Stimulated activated CD4-positive, alpha-beta T cell treated with anti-CD3 and anti-CD28 coated beads, TNF-alpha, amount 100 ng/mL, for 4 hours (primary cell): ENCODE measurements at regions not wholly inside any gene's neighbourhood (a gene's known extent, or its start where the extent isn't known, plus 50 kb on each side); places are given as distances from the start of the nearest gene placed in this dataset.

Experiments
- DNase-seq, 3 experiments: peaks; one replicate each; pipeline ENCODE4 v3.0.0-alpha.2; 2020; ENCODE audit warnings: low read depth in 3 of 3

DNA sequence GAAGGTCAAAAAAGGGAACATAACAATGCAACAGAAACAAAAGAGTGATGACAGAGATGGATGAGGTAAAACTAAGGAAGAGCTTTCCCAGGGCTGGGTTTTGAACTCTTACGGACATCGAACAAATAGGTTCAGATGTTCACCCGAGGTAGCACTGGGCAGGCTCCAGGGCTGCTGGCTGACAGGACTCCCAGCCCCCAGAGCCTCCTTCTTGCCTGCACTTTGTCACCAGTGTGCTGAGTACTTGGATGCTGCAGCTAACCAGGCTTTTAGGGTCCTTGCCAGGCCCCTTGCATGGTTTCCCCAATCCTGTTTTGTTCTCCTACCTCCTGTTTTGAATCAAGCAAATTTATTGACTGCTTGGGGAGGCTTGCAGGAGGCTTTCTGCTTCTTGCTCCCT lies 322.9 kb downstream of the DYSF start:
- no peak for DNase-seq

DNA sequence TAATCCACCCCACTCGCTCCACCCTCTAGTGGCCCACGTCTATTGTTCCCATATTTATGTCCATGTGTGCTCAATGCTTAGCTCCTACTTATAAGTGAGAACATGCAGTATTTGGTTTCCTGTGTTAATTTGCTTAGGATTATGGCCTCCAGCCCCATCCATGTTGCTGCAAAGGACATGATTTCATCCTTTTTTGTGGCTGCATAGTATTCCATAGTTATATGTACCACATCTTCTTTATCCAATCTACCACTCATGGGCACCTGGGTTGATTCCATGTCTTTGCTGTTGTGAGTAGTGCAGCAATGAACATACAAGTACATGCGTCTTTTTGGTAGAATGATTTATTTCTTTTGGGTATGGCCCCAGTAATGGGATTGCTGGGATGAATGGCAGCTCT lies 319.9 kb downstream of the DYSF start:
- no peak for DNase-seq

DNA sequence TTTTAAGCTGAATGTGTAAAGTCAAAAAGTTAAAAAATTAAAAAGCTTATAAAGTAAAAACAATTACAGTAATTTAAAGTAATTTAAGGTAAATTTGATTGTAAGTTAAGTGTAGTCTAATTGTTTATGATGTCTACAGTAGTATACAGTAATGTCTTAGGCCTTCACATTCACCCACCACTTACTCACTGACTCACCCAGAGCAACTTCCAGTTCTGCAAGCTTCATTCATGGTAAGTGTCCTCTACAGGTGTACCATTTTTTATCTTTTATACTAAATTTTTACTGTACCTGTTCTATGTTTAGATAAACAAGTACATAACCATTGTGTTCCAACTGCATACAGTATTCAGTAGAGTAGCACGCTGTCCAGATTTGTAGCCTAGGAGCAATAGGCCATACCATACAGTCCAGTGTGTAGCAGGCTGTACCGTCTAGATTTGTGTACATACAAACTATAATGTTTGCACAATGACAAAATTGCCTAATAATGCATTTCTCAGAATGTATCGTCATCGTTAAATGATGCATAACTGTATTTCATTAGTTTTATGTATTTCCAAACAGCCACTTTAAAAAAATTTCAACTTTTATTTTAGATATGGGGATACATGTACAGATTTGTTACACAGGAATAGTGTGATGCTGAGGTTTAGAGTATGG lies 319.3 kb downstream of the DYSF start:
- no peak for DNase-seq

DNA sequence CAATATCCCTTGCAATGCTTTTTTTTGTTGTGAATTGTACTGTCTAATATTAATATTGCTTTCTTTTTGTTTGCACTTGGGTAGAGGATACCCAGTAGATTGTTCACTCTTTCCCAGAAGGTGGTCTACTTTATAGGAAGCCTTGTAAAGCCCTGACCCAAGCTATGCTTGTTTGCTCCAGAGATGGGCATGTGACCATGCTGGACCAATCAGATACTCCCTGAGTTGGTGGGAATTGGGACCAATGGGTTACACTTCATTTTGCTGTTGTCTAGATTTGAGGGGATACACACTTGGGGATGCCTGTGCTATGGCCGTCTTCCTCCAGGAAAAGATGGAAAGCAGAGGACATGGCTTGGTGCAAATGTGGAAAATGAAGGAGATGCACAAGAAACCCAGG lies 314.3 kb downstream of the DYSF start:
- no peak for DNase-seq

DNA sequence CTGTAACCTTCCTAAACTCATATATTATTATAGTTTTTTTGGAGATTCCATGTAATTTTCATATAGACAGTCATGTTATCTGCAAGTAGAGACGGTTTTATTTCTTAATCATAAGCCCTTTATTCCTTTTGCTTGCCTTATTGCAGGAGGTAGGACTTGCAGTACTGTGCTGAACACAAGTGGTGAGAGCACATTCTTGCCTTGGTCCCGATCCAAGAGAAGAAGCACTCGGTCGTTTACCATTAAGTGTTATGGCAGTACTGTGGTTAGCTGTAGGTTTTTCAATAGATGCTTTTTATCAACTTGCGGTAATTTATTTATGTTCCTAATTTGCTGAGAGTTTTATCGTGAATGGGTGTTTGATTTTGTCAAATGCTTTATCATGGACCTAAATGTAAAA lies 305.7 kb downstream of the DYSF start:
- no peak for DNase-seq

DNA sequence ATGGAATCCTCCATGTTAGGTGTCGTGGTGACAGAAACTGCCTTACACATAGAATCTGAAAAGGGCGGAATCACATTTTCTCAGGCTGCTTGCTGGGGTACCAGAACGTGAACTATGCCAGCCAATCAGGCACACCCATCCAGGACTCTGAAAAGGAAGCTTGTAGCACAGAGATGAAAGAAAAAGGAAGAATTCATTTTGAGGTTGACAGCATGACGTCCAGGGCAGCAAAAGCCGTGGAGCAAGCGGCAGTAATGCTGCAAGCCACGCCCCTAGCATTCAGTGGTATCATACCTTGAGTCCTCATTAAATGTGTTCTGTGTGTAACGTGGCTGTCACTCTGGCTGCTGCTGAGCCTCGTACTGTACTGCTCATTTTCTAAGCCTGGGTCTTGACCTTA lies 304.0 kb downstream of the DYSF start:
- DNase-seq = no peak

DNA sequence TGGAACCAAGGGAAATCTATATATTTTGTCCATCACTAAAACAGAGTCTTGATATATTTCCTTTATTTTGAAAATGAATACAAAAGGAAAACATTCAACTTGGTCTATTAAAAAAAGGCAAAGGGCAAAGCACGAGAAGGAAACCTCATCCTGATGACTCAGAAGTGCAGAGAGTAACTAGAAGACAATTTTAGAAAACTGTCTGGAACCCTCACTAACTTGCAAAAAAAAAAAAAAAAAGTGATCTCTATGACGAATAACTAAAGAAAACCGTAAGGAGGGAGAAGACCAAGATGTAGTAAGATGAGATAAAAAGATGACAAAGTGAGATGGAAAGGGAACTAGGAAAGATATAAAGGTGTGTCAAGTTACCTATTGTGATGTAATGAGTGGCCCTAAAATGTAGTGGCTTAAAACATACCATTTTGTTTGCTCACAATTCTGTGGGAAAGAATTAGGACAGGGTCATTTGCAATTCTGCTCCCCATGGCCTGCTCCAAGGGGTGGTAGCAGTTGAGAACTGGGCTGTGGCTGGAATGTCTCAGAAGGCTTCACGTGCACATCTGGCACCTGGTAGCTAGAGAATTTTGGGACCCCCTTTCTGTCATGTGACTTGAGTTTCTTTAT lies 303.0 kb downstream of the DYSF start:
- DNase-seq = no peak

DNA sequence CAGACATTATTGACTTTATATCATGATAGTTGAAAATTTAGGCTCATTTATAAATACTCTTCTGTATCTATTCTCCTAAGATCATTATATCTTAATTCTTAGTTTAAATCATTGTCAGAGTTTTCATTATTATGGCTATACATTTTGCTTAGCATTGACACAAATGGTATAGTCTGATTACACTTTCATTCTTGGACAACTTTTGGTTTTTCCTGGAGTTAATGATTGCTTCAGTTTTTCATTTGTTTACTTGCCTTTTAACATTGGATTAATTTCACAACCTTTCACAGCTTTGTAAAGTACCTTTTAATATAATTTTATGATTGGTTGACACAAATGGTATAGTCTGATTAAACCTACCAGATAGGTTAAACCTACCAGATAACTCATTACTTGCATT lies 298.2 kb downstream of the DYSF start:
- no peak for DNase-seq

DNA sequence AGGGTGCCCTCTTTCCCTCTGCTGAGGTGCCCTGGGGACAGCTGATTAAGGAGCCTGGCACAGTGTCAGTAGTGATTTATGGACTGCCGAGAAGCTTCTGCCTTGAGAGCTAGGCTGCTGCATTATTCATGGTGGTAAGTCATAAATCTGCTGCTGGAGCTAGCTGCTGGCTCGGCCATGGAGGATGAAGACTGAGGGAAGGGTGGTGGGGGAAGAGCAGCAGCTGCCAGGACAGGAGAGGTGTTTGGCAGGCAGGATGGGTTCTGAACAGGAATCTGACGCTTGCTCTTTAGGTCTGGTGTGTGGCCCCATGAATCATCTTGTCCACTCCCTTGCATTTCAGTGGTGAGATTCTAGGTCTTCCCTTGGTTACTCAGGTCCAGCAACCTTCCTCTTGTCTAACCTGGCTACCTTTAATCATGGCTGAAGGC lies 296.3 kb downstream of the DYSF start:
- no peak for DNase-seq

DNA sequence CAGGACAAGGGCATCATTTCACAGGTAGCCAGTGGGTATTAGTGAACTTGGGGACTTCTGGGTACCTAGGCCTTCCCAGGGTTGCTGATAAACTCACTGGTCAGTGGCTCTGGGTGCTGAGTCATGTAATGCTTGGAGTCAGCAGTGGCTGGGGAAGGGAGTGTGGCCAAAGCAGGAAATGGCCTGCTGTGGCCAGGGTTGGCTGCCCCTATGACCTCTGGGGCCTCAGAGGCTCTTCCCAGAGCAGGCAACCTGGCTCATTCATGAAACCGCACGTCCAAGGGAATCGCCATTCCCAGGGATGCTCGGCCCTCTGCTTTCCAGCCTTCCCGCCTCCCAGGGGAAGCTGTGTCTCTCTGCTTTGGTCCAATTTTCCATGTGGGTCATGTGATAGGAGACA lies 294.9 kb downstream of the DYSF start:
- no peak for DNase-seq

DNA sequence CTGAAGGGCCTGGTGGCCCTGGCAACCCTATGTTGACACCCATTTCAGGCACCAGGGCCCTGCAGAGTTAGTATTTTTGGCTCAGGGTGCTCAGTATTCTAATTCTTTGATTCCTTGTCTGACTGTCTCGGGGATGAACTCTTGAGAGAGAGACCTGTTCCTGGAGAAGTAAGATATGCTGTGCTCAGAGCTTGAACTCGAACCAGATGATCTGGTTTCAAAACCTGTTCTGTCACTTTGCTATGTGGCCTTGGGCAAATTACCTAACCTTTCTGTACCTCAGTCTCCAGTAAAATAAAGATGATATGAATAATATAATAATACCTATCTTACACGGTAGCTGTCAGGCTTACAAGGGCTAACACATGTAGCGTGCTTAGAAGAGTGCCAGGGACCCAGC lies 294.2 kb downstream of the DYSF start:
- no peak for DNase-seq

DNA sequence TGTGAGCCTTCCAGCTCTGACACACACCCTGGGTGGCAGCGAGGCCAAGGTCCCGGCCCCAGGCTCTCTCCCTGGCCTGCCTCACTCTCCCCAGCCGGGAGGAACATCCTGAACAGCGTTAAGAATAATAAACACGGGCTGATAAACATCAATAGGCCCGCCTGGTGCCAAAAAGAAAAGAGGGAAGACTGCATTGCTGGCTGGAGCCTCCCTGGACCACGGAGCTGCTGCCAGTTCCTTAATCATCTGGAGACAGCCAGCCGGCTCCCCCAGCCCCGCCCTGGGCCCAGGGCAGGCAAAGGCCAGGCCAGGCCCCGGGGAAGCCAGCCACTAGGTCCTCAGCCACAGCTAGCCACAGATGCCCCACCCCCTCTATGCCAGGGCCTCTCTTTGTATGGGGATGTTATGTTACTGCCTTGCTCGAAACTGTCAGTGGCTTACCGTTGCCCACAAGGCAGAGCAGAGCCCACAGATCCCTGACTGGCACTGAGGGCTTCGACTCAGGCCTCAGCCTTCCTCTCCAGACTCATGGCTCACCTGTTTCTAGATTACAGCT lies 293.7 kb downstream of the DYSF start:
- DNase-seq = no peak

DNA sequence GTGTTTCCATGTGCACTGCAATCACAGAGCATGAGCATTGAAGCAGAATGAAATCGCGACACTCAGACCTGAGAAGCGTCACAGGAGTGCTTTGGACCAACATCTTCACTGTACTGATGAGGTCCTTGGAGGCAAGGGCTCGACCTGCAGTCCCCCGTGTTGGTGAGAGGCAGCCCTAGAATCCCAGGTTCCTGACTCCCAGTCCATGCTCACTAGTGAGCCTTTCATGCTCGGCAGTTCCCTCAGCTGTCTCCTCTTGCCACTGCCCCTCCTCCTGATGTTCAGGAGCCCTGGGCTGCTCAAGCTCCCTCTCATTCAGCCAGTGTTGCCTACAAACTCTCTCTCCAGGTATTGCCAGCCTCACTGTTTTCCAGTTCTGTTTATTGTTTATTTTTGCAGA lies 291.4 kb downstream of the DYSF start:
- no peak for DNase-seq

DNA sequence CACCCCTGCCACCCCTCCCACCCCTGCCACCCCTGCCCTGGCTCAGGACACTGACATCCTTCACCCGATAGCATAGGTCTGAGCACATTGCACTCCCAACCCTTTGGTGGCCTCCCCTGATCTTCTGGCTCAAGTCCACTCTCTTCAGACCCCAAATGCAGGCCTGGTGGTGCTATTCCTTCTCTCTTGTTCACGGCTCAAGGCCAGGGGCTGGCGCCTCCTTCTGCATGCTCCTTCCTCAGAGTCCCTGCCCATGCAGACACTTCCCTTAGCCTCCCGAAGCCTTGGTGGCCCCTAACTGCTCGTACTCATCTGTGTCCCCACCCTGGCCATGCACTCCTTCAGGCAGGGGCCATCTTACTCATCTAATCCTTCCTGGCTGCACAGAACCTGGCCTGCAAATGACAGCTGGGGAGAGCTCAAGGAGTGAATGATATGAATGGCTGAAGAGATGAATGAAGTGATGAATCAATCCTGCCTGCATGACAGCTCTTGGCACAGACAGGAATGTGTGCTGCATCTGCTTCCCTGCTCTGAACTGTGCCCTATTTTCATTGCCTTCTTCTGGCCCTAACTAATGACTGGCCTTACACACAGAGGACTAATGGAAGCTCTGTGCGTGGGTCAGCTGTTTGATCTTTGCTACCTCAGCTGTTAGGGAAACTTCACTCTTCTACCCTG lies 290.8 kb downstream of the DYSF start:
- no peak for DNase-seq

DNA sequence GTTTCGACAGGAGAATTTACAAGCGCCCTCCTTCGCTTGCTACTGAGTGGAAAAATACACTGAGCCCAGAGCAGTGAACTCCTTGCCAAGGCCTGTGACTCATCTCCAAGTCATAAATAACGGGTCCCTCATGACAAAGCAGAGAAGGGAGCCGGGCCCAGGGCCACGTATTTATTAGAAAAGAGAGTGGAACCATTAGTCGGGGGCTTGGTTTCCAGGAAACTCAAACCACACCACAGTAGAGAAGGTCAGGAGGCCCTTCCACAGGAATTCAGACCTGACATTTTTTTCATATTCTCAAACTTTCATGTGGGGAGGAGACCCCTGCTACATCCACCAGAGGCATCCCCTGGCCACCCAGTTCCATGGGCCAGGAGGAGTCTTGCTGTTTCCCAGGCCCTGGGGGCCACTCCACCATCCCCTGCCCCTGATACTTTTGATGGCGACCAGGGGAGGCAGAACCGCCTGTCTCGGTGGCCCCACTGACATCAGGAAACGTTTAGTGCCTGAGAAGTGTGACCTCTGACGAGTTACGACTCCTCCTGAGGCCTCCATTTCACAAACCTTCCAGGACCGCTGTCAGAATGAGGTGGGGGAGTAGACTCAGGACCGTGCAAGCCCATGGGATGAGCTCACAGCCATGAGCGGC lies 289.7 kb downstream of the DYSF start:
- no peak for DNase-seq

DNA sequence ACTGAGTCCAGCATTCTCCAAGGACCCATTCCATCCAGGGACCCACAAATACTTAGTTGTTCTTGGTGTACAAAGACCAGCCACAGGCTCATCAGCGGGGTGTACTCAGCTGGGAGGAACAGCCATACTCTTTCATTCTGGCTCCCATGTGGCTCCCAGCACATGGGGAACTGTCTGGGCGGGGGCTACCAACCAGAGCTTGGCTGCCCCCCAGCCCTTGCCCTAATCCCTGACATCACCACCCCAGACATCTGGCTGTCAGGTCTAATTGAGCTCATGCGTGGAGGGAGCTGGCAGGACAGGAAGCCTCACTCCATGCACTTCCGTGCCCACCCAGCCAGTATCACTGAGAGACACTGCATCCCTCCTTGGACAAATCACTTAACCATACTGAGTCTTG lies 283.6 kb downstream of the DYSF start:
- no peak for DNase-seq

DNA sequence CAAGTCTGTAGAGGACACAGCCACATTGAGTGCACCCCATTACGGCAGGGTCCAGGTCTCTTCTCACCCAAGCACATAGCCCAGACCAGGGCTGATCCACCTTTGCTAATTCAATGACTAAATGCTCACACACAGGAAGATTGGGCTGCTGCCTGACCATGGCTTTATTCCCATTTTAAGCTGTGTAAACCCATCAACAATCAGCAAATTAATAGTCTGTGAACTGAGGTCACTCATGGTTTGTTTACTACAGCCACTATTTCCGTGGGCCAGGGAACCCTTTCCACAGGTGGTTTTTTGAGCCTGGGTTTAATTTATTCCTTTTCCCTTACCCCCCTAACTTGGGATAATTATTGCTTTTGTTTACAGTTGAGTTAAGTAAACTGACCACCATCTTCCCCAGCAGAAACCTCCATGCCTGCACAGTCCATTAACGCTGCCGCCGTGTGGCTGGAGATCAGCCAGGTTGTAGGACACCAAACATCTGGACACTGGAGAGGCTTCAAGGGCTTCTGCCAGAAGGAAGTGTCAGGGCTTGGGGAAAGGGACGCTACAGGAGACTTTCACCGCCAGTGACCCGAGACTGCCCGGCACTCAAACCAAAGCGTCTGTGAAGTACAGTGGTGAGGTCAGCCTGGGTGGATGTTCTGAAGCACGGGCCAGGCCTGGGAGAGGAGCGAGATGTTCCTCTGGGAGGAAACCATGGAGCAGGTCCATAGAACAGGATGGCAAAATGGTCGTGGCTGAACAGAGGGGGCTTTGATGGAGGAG lies 282.9 kb downstream of the DYSF start:
- no peak for DNase-seq
